SK-N-SH treated with all-trans-retinoic acid at 6 μM for 48 hours (cell line): ENCODE measurements at regions not wholly inside any gene's neighbourhood (a gene's known extent, or its start where the extent isn't known, plus 50 kb on each side); places are given as distances from the start of the nearest gene placed in this dataset.

Experiments
- ATAC-seq: fragments of 200-7000 bp; cut with Tn5 transposase; 3 replicates; pipeline ENCODE4 v1.9.1; 2020; ENCODE audit warnings: mild to moderate bottlenecking, moderate library complexity
- ARNTL ChIP-seq: fragments of 450-650 bp; formaldehyde crosslinking; IDR thresholded peaks from 2 replicates; pipeline ENCODE4 v1.5.0; 2020; ENCODE audit warnings: low read depth, mild to moderate bottlenecking, moderate library complexity, borderline replicate concordance
- BACH2 ChIP-seq: fragments of 250-450 bp; sonication (Bioruptor Pico); IDR thresholded peaks from 2 replicates; pipeline ENCODE4 v1.9.0; 2021; ENCODE audit warnings: mild to moderate bottlenecking, borderline replicate concordance
- CREB5 ChIP-seq: fragments of 250-450 bp; sonication (Bioruptor Pico); IDR thresholded peaks from 2 replicates; pipeline ENCODE4 v1.5.1; 2020; ENCODE audit warnings: low read depth, mild to moderate bottlenecking, moderate library complexity
- CSDC2 ChIP-seq: fragments of 250-450 bp; sonication (Bioruptor Pico); IDR thresholded peaks from 2 replicates; pipeline ENCODE4 v1.5.0; 2020; ENCODE audit warnings: mild to moderate bottlenecking, moderate library complexity
- ESRRG ChIP-seq: fragments of 250-450 bp; sonication (Bioruptor Pico); IDR thresholded peaks from 2 replicates; pipeline ENCODE4 v1.6.1; 2021; ENCODE audit warnings: mild to moderate bottlenecking
- ISL1 ChIP-seq: fragments of 250-450 bp; sonication (Bioruptor Pico); IDR thresholded peaks from 2 replicates; pipeline ENCODE4 v2.1.2; 2022; ENCODE audit warnings: mild to moderate bottlenecking, moderate library complexity
- PATZ1 ChIP-seq: fragments of 250-450 bp; sonication (Bioruptor Pico); IDR thresholded peaks from 2 replicates; pipeline ENCODE4 v1.8.0; 2020; ENCODE audit warnings: mild to moderate bottlenecking, moderate library complexity, borderline replicate concordance
- POU6F1 ChIP-seq: fragments of 250-450 bp; sonication (Bioruptor Pico); IDR thresholded peaks from 2 replicates; pipeline ENCODE4 v1.8.0; 2021; ENCODE audit warnings: low read depth, mild to moderate bottlenecking, moderate library complexity, borderline replicate concordance
- SNAI2 ChIP-seq: fragments of 250-450 bp; sonication (Bioruptor Pico); IDR thresholded peaks from 2 replicates; pipeline ENCODE4 v1.5.0; 2020; ENCODE audit warnings: mild to moderate bottlenecking, moderate library complexity
- TCF4 ChIP-seq: fragments of 250-450 bp; sonication (Bioruptor Pico); IDR thresholded peaks from 2 replicates; pipeline ENCODE4 v1.8.0; 2021; ENCODE audit warnings: mild to moderate bottlenecking, moderate library complexity, borderline replicate concordance
- TOX ChIP-seq: fragments of 250-450 bp; sonication (Bioruptor Pico); IDR thresholded peaks from 2 replicates; pipeline ENCODE4 v1.8.0; 2021; ENCODE audit warnings: mild to moderate bottlenecking, moderate library complexity, borderline replicate concordance
- ZC3H10 ChIP-seq: fragments of 250-450 bp; sonication (Bioruptor Pico); IDR thresholded peaks from 2 replicates; pipeline ENCODE4 v1.5.1; 2021; ENCODE audit warnings: mild to moderate bottlenecking, moderate library complexity
- ZFP3 ChIP-seq: fragments of 250-450 bp; sonication (Bioruptor Pico); IDR thresholded peaks from 2 replicates; pipeline ENCODE4 v1.5.0; 2020; ENCODE audit warnings: mild to moderate bottlenecking, moderate library complexity
- ZNF565 ChIP-seq: fragments of 450-650 bp; formaldehyde crosslinking; conservative IDR thresholded peaks from 2 replicates; pipeline ENCODE4 v1.5.0; 2020; ENCODE audit warnings: low read depth, mild to moderate bottlenecking, moderate library complexity
- ZNF70 ChIP-seq: fragments of 450-650 bp; formaldehyde crosslinking; IDR thresholded peaks from 2 replicates; pipeline ENCODE4 v1.5.0; 2020; ENCODE audit warnings: mild to moderate bottlenecking, moderate library complexity
- ZNF8 ChIP-seq: fragments of 450-650 bp; formaldehyde crosslinking; IDR thresholded peaks from 2 replicates; pipeline ENCODE4 v1.5.0; 2020; ENCODE audit warnings: mild to moderate bottlenecking, moderate library complexity

GRCh38 chr2:142754182-142754581 lies 123.3 kb upstream of the KYNU start (continued):
- TF ChIP-seq PATZ1 (CRISPR knock-in tag) (no peak), ZNF70 (CRISPR knock-in tag) (no peak), CSDC2 (CRISPR knock-in tag) (no peak), ZC3H10 (CRISPR knock-in tag) (no peak), ZNF8 (CRISPR knock-in tag) (no peak)

- ATAC-seq, result no peak
- no peak for TF ChIP-seq TCF4
- no peak for TF ChIP-seq CREB5
- no peak for TF ChIP-seq ZNF70 (CRISPR knock-in tag)
- TF ChIP-seq ZC3H10 (CRISPR knock-in tag), result no peak
- no peak for TF ChIP-seq BACH2 (CRISPR knock-in tag)
- no peak for TF ChIP-seq ESRRG
- TF ChIP-seq ISL1 (CRISPR knock-in tag), result no peak
These were observed 126.6 kb upstream of the KYNU start for GRCh38 chr2:142750858-142751257.

- no peak for ATAC-seq
- TF ChIP-seq ZNF565 (no peak), CREB5 (no peak), ARNTL (CRISPR knock-in tag) (no peak), ZFP3 (CRISPR knock-in tag) (no peak), PATZ1 (CRISPR knock-in tag) (no peak)
These were observed 128.8 kb upstream of the KYNU start for GRCh38 chr2:142748559-142749099.

- no peak for TF ChIP-seq TOX (CRISPR knock-in tag)
- no peak for TF ChIP-seq CSDC2 (CRISPR knock-in tag)
- no peak for TF ChIP-seq ISL1 (CRISPR knock-in tag)
- no peak for TF ChIP-seq POU6F1 (CRISPR knock-in tag)
- no peak for TF ChIP-seq ZFP3 (CRISPR knock-in tag)
- no peak for TF ChIP-seq PATZ1 (CRISPR knock-in tag)
- no peak for TF ChIP-seq BACH2 (CRISPR knock-in tag)
- TF ChIP-seq SNAI2 (CRISPR knock-in tag), result no peak
- TF ChIP-seq ARNTL (CRISPR knock-in tag), result no peak
- ATAC-seq, result no peak
These were observed 131.8 kb upstream of the KYNU start for GRCh38 chr2:142745691-142746090.
